ENCODE measurements at regions not wholly inside any gene's neighbourhood (a gene's known extent, or its start where the extent isn't known, plus 50 kb on each side); places are given as distances from the start of the nearest gene placed in this dataset.

- no peak overlapping the region for H3K9ac ChIP-seq (ENCODE audit: low read length)
- no peaks in the 10 kb centered on the region for H4K20me1 ChIP-seq (ENCODE audit: insufficient read depth, low read length)
- H3K36me3 ChIP-seq (replicated peaks; ENCODE audit: low read depth, low read length), result no peaks in the 10 kb centered on the region
- TF ChIP-seq EZH2phosphoT487 (IDR thresholded peaks at IDR 0.05; ENCODE audit: low read depth) (no peak), CTCF (IDR thresholded peaks at IDR 0.05; ENCODE audit: low read depth, low read length) (no peak)
- H2AFZ ChIP-seq (ENCODE audit: low read depth, low read length), result no peak overlapping the region
- no peak overlapping the region for H3K4me2 ChIP-seq (ENCODE audit: low read length)
- H3K79me2 ChIP-seq (ENCODE audit: low read length), result no peaks in the 10 kb centered on the region
- H3K9me3 ChIP-seq (ENCODE audit: insufficient read depth, low read length), result no peaks in the 10 kb centered on the region
- H3K4me3 ChIP-seq (ENCODE audit: low read length), result no peak overlapping the region
- H3K27ac ChIP-seq (ENCODE audit: low read length), result no peak overlapping the region
- no peaks in the 10 kb centered on the region for H3K4me1 ChIP-seq (ENCODE audit: low read length)
- H3K27me3 ChIP-seq (ENCODE audit: low read depth, low read length), result peaks cover 24% of the 10 kb centered on the region
Observed at GRCh38 chr16:73663720-73664119, 615.8 kb upstream of the ZFHX3 start.

- no peaks in the 10 kb centered on the region for H4K20me1 ChIP-seq (ENCODE audit: insufficient read depth, low read length)
- no peak overlapping the region for H3K4me3 ChIP-seq (ENCODE audit: low read length)
- no peak overlapping the region for H3K9ac ChIP-seq (ENCODE audit: low read length)
- no peak overlapping the region for H2AFZ ChIP-seq (ENCODE audit: low read depth, low read length)
- no peak overlapping the region for H3K27ac ChIP-seq (ENCODE audit: low read length)
- no peaks in the 10 kb centered on the region for H3K79me2 ChIP-seq (ENCODE audit: low read length)
- no peaks in the 10 kb centered on the region; the same call in 1 of the 2 replicates for H3K9me3 ChIP-seq (ENCODE audit: insufficient read depth, low read length)
- no peaks in the 10 kb centered on the region for H3K4me1 ChIP-seq (ENCODE audit: low read length)
- no peak for TF ChIP-seq EZH2phosphoT487 (IDR thresholded peaks at IDR 0.05; ENCODE audit: low read depth)
- no peak for TF ChIP-seq CTCF (IDR thresholded peaks at IDR 0.05; ENCODE audit: low read depth, low read length)
- H3K4me2 ChIP-seq (ENCODE audit: low read length), result no peak overlapping the region
- peaks cover 5% of the 10 kb centered on the region; the same call in 1 of the 2 replicates for H3K27me3 ChIP-seq (ENCODE audit: low read depth, low read length)
- no peaks in the 10 kb centered on the region for H3K36me3 ChIP-seq (replicated peaks; ENCODE audit: low read depth, low read length)
Observed at GRCh38 chr16:73636196-73636595, 588.3 kb upstream of the ZFHX3 start.

GRCh38 chr16:73629011-73629410, 581.1 kb upstream of the ZFHX3 start:
- Histone ChIP-seq H2AFZ (ENCODE audit: low read depth, low read length) (no peak overlapping the region), H4K20me1 (ENCODE audit: insufficient read depth, low read length) (no peaks in the 10 kb centered on the region), H3K4me1 (ENCODE audit: low read length) (no peaks in the 10 kb centered on the region), H3K27ac (ENCODE audit: low read length) (no peak overlapping the region), H3K79me2 (ENCODE audit: low read length) (no peaks in the 10 kb centered on the region), H3K27me3 (ENCODE audit: low read depth, low read length) (no peaks in the 10 kb centered on the region), H3K4me2 (ENCODE audit: low read length) (no peak overlapping the region), H3K9ac (ENCODE audit: low read length) (no peak overlapping the region), H3K4me3 (ENCODE audit: low read length) (no peak overlapping the region), H3K9me3 (ENCODE audit: insufficient read depth, low read length) (no peaks in the 10 kb centered on the region), H3K36me3 (replicated peaks; ENCODE audit: low read depth, low read length) (no peaks in the 10 kb centered on the region)
- TF ChIP-seq CTCF (IDR thresholded peaks at IDR 0.05; ENCODE audit: low read depth, low read length) (no peak), EZH2phosphoT487 (IDR thresholded peaks at IDR 0.05; ENCODE audit: low read depth) (no peak)

GRCh38 chr16:73617738-73618137, 569.8 kb upstream of the ZFHX3 start:
- no peak for TF ChIP-seq EZH2phosphoT487 (IDR thresholded peaks at IDR 0.05; ENCODE audit: low read depth)
- no peak for TF ChIP-seq CTCF (IDR thresholded peaks at IDR 0.05; ENCODE audit: low read depth, low read length)
- H3K79me2 ChIP-seq (ENCODE audit: low read length), result no peaks in the 10 kb centered on the region

More at GRCh38 chr16:73617738-73618137, 569.8 kb upstream of the ZFHX3 start:
- Histone ChIP-seq H3K27me3 (ENCODE audit: low read depth, low read length) (peaks cover 21% of the 10 kb centered on the region), H4K20me1 (ENCODE audit: insufficient read depth, low read length) (no peaks in the 10 kb centered on the region), H3K36me3 (replicated peaks; ENCODE audit: low read depth, low read length) (no peaks in the 10 kb centered on the region), H3K27ac (ENCODE audit: low read length) (no peak overlapping the region), H3K4me2 (ENCODE audit: low read length) (no peak overlapping the region), H2AFZ (ENCODE audit: low read depth, low read length) (no peak overlapping the region), H3K4me1 (ENCODE audit: low read length) (peaks cover 9% of the 10 kb centered on the region), H3K4me3 (ENCODE audit: low read length) (no peak overlapping the region), H3K9me3 (ENCODE audit: insufficient read depth, low read length) (no peaks in the 10 kb centered on the region), H3K9ac (ENCODE audit: low read length) (no peak overlapping the region)
